Inferior parietal cortex (tissue), 1 donor: ENCODE measurements at regions not wholly inside any gene's neighbourhood (a gene's known extent, or its start where the extent isn't known, plus 50 kb on each side); places are given as distances from the start of the nearest gene placed in this dataset.
"Not testable (repeated sequence)": the region's sequence is repeated elsewhere in the genome, so short reads cannot be mapped to it uniquely, and the experiment has no call there.

ENCODE experiments used
- DNase-seq: peaks from one replicate; pipeline ENCODE4 v3.0.0-alpha.2; 2016; ENCODE audit errors: extremely low spot score

DNA sequence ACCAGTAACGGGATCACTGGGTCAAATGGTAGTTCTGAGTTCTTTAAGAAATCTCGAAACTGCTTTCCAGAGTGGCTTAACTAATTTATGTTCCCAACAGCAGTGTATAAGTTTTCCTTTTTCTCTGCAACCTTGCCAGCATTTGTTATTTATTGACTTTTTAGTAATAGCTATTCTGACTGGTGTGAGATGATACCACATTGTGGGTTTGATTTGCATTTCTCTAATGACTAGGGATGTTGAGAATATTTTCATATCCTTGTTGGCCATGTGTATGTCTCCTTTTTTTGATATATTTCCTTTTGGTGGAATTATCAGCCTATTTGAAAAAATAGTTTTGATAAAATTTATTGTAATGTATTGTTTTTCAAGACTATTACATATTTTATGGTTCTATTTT lies 701.2 kb upstream of the FBXO33 start:
- DNase-seq, result no peak

DNA sequence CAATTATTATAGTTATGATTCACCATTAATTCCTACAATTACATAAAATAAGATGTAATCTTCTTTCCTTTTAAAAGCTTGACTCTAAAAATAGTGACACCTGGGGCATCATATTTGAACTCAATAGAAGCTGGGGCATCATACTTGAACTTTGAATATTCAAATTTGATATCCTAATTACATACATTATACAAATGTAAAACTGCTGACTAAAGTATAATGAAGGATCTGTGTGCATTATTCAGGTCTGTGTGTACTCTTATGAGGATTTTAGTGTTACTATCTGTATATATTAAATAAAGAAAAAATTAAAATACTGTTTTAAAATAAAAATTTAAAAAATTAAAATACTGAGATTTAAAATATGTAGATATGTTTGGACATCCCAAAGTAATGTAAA lies 696.9 kb upstream of the FBXO33 start:
- DNase-seq, result no peak

DNA sequence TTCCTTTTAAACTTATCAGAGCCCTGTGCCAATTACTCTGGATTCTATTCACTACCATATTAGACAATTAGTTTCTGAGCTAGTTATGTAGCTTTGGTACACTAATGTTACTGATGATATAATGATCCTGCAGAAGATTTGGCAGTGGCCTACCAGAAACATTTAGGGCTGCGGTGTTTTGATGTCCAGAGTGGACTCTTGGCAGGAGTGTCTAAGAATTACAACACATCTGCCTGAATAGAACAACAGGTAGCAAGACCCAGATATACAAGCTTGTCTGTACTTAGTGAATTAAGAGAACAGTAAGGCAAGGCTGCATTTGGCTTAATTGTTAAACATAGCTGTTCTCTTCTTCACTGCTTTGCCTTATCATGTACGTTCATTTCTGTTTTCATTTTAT lies 691.6 kb upstream of the FBXO33 start:
- no peak for DNase-seq

DNA sequence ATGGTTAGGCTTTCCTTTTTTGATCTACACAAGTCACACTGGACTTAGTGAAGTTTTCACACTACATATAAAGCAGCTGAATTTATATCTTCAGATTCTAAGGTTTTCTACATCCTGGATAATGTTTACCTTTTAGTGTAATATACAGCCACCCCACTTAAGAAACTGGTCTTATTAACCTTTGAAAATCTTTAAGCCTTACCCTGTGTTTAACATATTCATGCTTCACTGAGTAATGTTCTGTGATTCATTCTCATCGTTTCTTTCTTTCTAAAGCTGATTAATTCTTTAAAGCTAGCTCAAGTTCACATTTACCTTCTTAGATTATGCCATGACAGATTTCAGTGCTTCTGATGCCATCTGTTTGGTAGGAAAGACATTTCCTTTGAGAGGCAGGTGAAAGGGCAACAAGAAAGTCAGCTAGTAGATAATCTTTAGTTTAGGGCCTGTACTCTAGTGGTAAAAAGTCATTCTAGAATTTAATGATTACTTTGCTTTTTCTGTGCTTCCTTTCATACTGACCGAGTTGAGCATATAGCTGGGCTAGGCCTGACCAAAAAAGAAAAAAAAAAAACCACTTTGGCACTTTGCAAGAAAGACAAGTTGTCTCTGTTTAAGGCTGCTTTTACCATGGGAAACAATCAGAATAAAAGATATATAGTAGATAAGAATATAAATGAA lies 690.9 kb upstream of the FBXO33 start:
- DNase-seq, result no peak

DNA sequence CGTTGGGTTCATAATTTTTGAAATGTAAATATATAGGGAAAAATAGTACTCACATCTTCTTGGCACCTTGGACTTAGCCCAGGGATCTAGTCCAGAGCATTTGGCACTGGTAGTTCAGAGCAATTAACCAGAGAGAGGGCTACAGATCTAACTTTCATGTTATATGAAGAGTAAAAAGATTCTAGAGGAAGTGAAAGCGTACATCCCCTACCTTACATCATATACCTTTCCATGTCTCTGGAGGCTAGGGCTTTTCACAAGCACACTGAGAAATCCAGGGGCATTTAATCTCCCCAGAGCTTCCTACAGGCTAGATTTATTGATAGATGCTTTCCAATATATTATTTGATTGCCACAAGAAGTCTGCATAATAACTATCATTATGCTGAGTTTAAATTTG lies 687.5 kb upstream of the FBXO33 start:
- DNase-seq, result no peak

DNA sequence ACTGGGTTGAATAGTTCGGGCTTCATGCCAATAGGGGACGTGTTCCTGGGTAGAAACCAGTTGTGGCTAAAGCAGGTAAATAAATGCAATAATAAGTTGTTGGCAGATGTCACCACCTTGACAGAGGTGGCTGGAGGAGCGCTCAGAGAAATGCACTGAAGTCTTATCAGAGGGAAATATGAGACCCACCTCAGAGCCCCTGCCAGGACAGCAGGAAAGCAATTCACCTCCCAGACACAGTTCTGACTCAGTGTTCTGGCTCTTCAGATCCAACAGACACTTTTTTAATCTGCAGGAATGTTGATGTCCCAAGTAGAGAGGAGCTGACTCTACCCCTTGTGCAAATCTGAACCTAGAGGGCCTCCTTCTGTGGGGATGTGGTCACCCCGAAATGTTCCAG lies 687.1 kb upstream of the FBXO33 start:
- DNase-seq, result no peak

DNA sequence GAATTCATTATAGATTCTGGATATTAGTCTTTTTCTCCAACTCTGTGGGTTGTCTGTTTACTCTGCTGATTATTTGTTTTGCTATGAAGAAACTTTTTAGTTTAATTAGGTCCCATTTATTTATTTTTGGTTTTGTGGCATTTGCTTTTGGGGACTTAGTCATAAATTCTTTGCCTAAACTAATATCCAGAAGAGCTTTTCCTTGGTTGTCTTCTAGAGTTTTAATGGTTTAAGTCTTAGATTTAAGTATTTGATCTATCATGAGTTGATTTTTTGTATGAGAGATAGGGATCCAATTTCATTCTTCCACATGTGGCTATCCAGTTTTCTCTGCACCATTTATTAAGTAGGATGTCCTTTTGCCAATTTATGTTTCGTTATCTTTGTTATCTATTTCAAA lies 683.4 kb upstream of the FBXO33 start:
- no peak for DNase-seq

DNA sequence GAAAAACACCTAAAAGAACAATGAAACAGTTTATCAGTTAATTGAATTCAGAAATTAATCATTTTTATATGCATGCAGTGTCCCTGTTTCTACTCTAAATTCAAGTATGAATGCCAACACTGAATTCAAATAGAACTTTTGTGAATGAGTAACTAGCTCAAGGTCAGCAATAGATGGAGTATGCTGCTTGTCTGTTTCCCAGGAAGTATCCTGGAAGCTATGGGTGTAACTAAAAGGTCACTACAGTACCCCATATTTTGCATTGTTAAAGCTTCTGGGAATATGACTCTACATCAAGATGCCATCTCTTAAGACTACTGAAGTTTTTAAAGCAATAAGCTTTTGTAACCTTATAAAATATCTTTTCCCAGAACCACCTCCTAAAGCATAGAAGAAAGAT lies 681.4 kb upstream of the FBXO33 start:
- no peak for DNase-seq

DNA sequence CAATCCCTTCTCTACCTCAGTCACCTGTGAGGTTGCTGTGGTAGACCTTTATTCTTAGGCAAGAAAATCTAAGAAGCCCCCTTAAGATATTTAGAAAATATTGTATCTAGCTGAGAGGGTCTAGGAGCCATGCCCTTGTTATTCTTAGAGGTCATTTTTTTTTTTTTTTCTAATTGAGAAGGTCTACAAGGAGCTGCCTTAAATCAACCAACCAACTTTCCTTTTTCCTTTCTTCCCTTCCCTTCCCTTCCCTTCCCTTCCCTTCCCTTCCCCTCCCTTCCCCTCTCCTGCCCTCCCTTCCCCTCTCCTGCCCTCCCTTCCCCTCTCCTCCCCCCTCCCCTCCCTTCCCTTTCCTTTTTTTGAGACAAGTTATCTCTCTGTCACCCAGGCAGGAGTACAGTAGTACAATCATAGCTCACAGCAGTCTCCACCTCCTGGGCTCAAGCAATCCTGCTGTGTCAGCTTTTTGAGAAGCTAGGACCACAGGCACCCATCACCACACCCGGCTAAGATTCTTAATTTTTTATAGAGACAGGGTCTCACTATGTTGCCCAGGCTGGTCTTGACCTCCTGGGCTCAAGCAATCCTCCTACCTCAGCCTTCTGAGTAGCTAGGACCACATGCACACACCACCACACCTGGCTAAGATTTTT lies 668.4 kb upstream of the FBXO33 start:
- DNase-seq, result no peak

DNA sequence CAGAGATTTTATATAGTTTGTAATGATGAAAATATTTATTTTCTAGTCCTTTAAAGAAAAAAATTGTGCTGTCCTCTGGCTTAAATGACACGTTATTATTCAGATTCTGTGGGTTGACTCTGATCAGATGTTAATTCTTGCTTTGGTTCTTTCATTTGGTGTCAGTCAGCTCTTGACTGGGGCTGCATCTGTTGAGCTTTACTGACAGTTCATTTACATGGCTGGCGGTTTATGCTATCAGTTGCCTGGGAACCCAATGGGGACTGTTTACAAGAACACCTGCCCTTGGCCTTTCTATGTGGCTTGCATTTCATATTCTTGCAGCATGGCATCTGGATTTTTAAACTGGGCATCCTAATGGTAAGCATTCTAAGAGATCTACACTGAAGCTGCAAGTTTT lies 667.1 kb upstream of the FBXO33 start:
- no peak for DNase-seq

DNA sequence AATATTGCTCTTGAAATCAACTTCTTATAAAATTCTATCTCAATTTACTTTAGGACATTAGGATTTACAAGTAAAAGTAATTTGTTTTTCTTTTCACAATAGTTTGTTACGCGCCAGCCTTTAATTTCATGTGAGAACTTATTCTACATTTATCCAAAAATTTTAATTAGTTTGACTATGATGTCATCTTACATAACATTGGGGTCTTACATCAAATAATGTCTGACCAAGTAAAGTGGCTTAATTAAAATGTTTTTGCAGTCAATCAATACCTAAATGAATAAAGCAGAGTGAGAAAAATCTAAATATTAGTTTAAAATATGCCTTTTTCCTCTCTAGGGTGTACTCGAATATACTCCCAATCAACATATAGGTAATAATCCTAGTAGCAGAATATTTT lies 666.2 kb upstream of the FBXO33 start:
- DNase-seq, result no peak

DNA sequence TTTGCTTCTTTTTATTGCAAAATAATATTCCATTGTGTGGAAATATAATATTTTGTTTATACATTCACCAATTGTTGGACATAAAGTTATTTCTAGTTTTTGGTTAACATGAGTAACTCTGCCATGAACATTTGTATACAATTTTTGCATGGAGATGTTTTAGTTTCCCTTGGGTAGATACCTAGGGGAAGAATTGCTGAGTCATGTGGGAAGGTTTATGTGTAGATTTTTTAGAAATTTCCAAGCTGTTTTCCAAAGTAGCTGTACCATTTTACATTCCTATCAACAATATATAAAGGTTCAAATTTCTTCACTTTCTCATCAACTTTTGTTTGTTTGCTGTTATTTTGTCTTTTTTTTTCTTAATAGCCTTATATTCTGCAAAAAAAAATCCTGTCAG lies 664.7 kb upstream of the FBXO33 start:
- DNase-seq, result no peak

DNA sequence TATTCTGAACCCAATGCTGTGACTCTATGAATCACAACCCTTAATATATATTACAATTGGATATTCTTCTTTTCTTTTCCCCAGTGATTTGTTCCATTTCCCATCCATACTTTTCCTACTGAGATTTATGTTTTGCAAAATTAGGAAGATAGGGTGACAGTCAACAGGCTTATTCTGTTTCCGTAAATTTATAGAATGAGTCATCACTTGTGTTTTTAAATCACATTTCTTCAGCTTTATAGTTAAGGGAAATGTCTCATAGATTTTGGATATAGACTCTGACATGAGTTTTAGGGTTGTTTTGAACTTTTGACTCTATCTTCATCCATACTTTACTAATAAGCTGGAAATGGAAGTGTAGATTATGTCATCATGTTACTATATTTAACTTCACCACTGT lies 661.6 kb upstream of the FBXO33 start:
- DNase-seq, result no peak

DNA sequence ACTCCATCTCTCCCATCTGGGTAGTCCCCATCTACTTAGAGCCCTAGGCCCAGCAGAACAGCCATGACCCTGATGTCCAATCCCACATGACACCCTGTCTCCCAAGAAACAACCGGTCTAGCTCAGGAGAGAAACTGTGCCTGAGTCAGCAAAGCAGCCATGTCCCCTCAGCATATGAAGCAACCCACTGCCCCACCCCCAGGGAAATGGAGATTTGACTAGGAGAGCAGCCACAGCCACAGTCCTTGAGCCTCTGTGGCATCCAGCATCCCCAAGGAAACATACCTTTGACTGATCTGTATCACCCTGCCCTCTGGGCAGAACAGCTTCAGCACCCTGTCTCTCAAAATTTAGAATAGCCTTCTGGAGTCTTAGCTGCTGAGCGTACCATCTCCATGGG lies 641.9 kb upstream of the FBXO33 start:
- DNase-seq, result no peak

DNA sequence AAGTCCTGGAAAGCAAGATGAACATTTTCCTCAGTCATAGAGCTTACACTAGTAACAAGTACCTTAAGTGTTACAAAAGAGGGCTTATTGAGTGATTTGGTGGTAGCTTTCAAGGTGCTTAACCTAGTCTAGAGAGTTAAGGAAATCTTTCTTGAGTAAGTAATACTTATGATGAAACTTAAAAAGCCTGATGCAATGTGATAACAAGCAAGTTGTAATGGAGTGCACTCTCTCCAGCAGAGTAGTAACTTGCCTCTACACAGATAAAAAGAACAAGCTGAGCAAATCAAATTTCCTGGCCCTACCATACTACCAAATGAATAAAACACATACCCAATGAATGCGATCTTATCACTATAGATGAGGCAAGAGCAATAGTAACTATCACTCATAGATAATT lies 639.9 kb upstream of the FBXO33 start:
- no peak for DNase-seq

DNA sequence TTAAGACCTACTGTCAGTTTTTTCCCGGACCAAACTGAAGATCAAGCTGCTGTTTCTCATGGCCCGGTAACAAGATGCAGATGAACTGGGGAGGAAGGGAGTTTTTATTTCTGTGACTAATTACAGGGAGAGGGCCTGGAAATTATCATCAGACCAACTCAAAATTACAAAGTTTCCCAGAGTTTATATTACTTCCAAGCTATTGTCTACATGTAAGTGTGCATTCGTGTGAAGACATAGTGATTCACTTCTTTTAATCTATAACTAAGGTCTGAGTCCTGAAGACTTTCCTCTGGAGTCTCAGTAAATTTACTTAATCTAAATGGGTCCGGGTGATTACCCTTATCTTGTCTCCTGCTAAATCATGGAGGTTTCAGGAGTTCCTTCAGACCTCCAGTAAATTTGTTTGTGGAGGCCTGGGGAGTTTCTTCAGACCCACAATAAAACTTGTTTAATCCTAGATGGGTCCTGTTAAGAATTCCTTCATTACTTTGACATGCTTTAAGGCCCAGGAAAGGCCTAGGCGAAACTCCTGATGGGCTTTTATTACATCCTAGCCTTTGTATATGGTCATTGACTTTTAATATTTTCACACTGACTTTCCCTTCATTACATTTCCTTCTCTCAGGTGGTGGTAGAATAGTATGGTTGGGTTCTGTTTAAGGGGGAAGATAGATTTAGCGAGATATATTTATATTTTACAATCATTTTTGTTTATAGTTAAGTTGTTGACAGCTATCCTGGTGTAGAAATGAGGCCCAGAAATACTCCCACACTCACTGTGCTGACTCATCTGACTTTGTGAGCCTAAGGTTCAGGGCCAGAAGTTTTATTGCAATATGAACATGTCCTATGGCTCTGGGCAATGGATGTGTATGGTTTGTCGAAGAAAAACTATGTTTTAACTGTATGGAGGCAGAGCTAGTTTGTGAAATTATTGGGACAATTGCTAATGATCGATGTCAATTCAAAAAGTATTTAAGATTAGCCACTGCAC lies 627.0 kb upstream of the FBXO33 start:
- no peak for DNase-seq

DNA sequence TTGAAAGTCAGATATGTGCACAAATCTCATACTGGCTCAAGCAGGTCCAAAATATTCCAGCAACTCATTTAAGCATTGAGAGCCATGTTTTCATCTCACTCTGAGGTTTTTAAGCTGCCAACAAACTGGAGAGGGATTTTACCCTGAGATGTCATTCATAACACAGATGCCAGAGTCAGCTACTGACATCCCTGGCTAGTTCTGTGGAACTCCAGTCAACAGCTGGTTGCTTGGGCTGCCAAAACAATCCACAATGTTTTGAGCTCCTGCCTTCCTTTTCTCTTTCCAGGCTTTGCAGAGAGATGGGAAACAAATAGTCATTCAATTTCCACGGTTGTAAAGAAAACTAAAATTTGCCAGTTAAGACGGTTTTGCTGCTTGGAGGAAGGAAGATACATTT lies 621.2 kb upstream of the FBXO33 start:
- DNase-seq, result no peak

DNA sequence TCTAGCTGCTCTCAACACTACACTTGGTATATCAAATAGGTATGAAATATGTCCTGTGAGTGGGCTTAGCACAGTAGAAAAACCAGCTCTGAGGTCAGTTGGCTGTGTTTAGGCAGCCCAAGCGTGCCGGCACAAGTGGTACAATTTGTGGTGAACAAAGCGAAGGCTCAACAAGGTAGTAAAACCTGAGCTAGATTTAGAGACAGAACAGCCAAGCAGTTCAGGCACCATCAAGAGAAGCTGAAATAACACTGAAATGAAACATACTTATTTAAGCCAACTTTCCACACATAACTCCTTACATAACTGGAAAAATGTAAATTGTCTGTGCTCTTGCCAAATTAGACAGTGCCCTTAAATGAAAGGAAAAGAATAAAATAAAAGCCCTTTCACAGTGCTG lies 596.8 kb upstream of the FBXO33 start:
- DNase-seq, result peak; percentile 52

DNA sequence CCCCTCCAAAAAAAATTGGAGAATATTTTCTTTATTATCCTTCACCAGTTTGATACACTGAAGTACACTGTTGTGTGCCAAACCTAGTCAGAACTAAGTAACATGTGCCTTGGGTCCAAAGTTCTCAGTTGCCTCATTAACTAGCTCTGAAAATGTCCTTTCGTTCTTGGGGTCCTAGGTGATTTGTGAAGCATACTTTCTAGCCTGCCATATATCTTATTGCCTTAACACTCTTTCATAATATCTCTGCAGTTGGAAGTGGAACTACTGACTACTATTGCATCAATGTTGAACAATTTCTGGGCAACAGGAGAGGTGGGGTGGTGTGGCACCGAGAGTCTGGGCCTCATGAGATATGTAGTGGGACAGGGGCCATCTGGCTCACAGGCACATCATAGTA lies 592.9 kb upstream of the FBXO33 start:
- no peak for DNase-seq

DNA sequence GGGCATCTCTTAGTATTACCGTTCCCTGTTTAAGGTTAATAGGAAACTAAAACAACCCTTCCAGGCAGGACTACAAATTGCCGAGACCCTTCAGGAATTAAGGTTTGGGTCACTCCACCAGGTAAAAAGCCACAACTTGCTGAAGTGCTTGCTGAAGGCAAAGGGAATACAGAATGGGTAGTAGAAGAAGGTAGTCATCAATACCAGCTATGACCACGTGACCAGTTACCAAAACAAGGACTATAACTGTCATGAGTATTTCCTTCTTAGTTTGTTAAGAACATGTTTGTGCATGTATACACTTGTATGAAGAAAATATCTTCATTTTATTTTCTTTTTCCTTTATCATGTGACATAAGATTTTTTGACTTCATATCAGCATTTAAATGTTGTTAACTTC lies 578.7 kb upstream of the FBXO33 start:
- no peak for DNase-seq

DNA sequence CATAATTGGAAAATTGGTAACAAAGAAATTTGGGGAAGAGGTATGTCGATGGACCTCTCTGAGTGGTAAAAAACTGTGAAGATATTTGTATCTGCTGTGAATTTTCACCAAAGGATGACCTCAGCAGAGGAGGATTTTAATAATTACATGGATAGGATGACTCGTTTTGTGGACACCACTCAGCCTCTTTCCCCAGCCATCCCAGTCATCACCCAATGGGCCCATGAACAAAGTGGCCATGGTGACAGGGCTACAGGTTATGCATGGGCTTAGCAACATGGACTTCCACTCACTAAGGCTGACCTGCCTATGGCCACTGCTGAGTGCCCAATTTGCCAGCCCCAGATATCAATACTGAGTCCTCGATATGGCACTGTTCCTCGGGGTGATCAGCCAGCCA lies 577.5 kb upstream of the FBXO33 start:
- DNase-seq, result no peak

DNA sequence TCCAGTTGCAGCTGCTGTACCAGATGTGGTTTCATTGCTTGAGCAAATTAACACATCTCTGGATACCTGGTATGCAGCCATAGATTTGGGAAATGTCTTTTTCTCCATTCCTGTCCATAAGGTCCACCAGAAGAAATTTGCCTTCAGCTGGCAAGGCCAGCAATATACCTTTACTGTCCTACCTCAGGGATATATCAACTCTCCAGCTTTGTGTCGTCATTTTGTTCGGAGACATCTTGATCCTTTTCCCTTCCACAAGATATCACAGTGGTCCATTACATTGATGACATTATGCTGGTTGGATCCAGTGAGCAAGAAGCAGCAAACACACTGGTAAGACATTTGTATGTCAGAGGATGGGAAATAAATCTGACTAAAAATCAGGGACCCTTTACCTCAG lies 576.1 kb upstream of the FBXO33 start:
- DNase-seq, result not testable (repeated sequence)
